Endothelial cell of umbilical vein (primary cell): ENCODE measurements at regions not wholly inside any gene's neighbourhood (a gene's known extent, or its start where the extent isn't known, plus 50 kb on each side); places are given as distances from the start of the nearest gene placed in this dataset.
A peak's percentile ranks its signal among the peaks of the same experiment; 100 is the strongest.

Experiments used
- BruUV-seq: library from RNA; stranded (reverse); fragments of 400-500 nt; replicated peaks from 2 replicates; lab custom pipeline; 2021; lab: Mats Ljungman, UMichigan
- CTCF ChIA-PET: fragments of 300-600, 350-600 bp; sonication (Branson Sonifier 250); formaldehyde crosslinking; loops from one replicate; lab custom pipeline; 2021; ENCODE audit warnings: antibody characterized with exemption, inconsistent platforms; lab: Charles Lee
- POLR2A ChIA-PET: fragments of 300-600, 350-600 bp; sonication (Branson Sonifier 250); formaldehyde crosslinking; loops from one replicate; lab custom pipeline; 2021; ENCODE audit warnings: antibody characterized with exemption, inconsistent platforms; lab: Charles Lee
- DNase-seq: peaks from one replicate; pipeline ENCODE4 v3.0.0-alpha.2; 2011; ENCODE audit warnings: low read depth, low spot score
- FAIRE-seq: peaks from 2 replicates; lab custom pipeline; 2011; peaks lifted over from hg19 to GRCh38; lab: Jason Lieb, UNC
- H2AFZ ChIP-seq: 2 replicates; pipeline ENCODE4 v1.6.0; 2012; ENCODE audit warnings: low read depth, low read length, control low read depth, inconsistent platforms
- H3K27ac ChIP-seq: 2 replicates; pipeline ENCODE4 v1.5.1; 2011; ENCODE audit warnings: low read depth, mild to moderate bottlenecking, control low read depth, low read length, moderate library complexity; ENCODE audit not compliant: insufficient read depth
- H3K27me3 ChIP-seq, 2 experiments: 2 replicates each; pipeline versions ENCODE4 v1.6.0 to v1.6.1; 2011; ENCODE audit warnings: low read length in 2 of 2, mixed read lengths in 1 of 2; ENCODE audit not compliant: control insufficient read depth in 2 of 2, insufficient read depth in 2 of 2
- H3K36me3 ChIP-seq, 2 experiments: 2 replicates in 1 of 2; 3 replicates in 1 of 2; pipeline ENCODE4 v1.5.1; 2011; ENCODE audit warnings: low read length in 2 of 2, mild to moderate bottlenecking in 1 of 2, moderate library complexity in 1 of 2; ENCODE audit not compliant: control insufficient read depth in 2 of 2, insufficient read depth in 2 of 2; ENCODE audit errors: extremely low read depth in 1 of 2
- H3K4me1 ChIP-seq: 3 replicates; pipeline ENCODE4 v1.5.1; 2011; ENCODE audit warnings: mild to moderate bottlenecking, low read length; ENCODE audit not compliant: control insufficient read depth, insufficient read depth; ENCODE audit errors: extremely low read depth
- H3K4me2 ChIP-seq: 2 replicates; pipeline ENCODE4 v1.6.1; 2011; ENCODE audit warnings: low read length, control low read depth, mixed read lengths; ENCODE audit not compliant: insufficient read depth
- H3K4me3 ChIP-seq, 3 experiments: fragments of 200-600 bp in 1 of 3; sonication (generic), shearing (Covaris generic) in 1 of 3; replicated peaks in 1 of 3; 2 replicates each; pipeline ENCODE4 v1.5.1; 2011 to 2016; ENCODE audit warnings: control low read depth in 3 of 3, low read length in 3 of 3, mild to moderate bottlenecking in 2 of 3, inconsistent platforms in 1 of 3, low read depth in 1 of 3, moderate library complexity in 1 of 3; ENCODE audit not compliant: insufficient read depth in 1 of 3
- H3K79me2 ChIP-seq: 2 replicates; pipeline ENCODE4 v1.6.0; 2012; ENCODE audit warnings: low read length, inconsistent platforms; ENCODE audit not compliant: control insufficient read depth, insufficient read depth
- H3K9ac ChIP-seq: replicated peaks from 2 replicates; pipeline ENCODE3; 2011; ENCODE audit warnings: low read length, control low read depth; ENCODE audit not compliant: insufficient read depth; ENCODE audit errors: extremely low read depth
- H3K9me1 ChIP-seq: replicated peaks from 3 replicates; pipeline ENCODE4 v1.6.0; 2011; ENCODE audit warnings: mild to moderate bottlenecking, low read length; ENCODE audit not compliant: control insufficient read depth, insufficient read depth; ENCODE audit errors: extremely low read depth
- H3K9me3 ChIP-seq: replicated peaks from 2 replicates; pipeline ENCODE4 v1.5.1; 2012; ENCODE audit warnings: low read length, inconsistent platforms; ENCODE audit not compliant: control insufficient read depth, insufficient read depth
- H4K20me1 ChIP-seq: replicated peaks from 2 replicates; pipeline ENCODE3; 2011; ENCODE audit warnings: mild to moderate bottlenecking, low read length; ENCODE audit not compliant: control insufficient read depth, insufficient read depth; ENCODE audit errors: extremely low read depth
- EZH2 ChIP-seq: IDR thresholded peaks from 2 replicates; pipeline ENCODE4 v1.6.1; 2012; ENCODE audit warnings: borderline replicate concordance, low read depth, mild to moderate bottlenecking, moderate library complexity, low read length, inconsistent platforms; ENCODE audit not compliant: severe bottlenecking
- JUN ChIP-seq: IDR thresholded peaks from 2 replicates; pipeline ENCODE4 v1.6.1; 2011; ENCODE audit warnings: borderline replicate concordance, low read depth; ENCODE audit not compliant: insufficient read length, insufficient read depth
- MYC ChIP-seq: IDR thresholded peaks from one replicate; pipeline ENCODE4 v1.6.1; 2011; ENCODE audit warnings: mild to moderate bottlenecking, low read depth, low read length
- POLR2A ChIP-seq: IDR thresholded peaks from 2 replicates; pipeline ENCODE4 v1.6.1; 2012; ENCODE audit warnings: low read depth, mild to moderate bottlenecking, control low read depth, low read length
- POLR2AphosphoS5 ChIP-seq: IDR thresholded peaks from 2 replicates; pipeline ENCODE4 v1.6.1; 2012; ENCODE audit warnings: low read depth, mild to moderate bottlenecking, control low read depth, low read length, moderate library complexity; ENCODE audit not compliant: insufficient read depth
- dilution Hi-C: fragments of 300-500 bp; cut with MboI; formaldehyde crosslinking; loops from one replicate; pipeline ENCODE4 v1.15.0; 2019; ENCODE audit warnings: low sequenced_read_pairs; ENCODE audit not compliant: extremely low pct_ligation_motif_present
- intact Hi-C: fragments of 100-400 bp; cut with micrococcal nuclease; formaldehyde crosslinking; loops from one replicate; pipeline ENCODE4 v1.10.0; 2022
- TF ChIP-seq, protein P1 (sequence below), 2 donors: IDR thresholded peaks; 1 replicate in 1 of 2; 2 replicates in 1 of 2; pipeline ENCODE4 v1.5.1; 2011; ENCODE audit warnings: low read length in 2 of 2, mild to moderate bottlenecking in 2 of 2, moderate library complexity in 2 of 2, control low read depth in 1 of 2, inconsistent platforms in 1 of 2, low read depth in 1 of 2; ENCODE audit not compliant: insufficient read depth in 1 of 2; ENCODE audit errors: extremely low read depth in 1 of 2
- TF ChIP-seq, protein P2 (sequence below): IDR thresholded peaks from 2 replicates; pipeline ENCODE4 v1.6.1; 2011; ENCODE audit not compliant: insufficient read depth, insufficient read length

DNA sequence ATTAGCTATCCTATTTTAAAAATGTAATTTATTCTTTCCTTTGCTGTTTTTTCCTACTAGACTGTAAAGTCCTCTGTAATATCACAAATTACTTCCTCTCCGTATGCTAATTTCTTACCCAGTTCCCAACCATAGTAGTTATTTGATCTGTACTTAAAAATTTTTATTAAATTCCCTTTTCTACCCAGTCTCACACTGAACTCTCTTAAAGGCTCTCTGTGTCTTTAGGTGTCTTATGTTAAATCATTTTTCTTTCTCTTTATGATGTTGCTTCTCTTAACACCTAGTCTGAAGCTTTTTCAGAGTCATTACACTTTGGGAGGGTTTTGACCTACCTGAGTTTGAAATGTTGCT is 378.6 kb downstream of the NSUN3 start:
- H3K4me1 ChIP-seq, result peaks cover 22% of the 10 kb centered on the region
- no peaks in the 10 kb centered on the region for H3K27me3 ChIP-seq
- FAIRE-seq (no peak), DNase-seq (no peak)
- H3K36me3 ChIP-seq, result no peaks in the 10 kb centered on the region
- dilution Hi-C loops (no loop called here), intact Hi-C loops (no loop called here)
- peak overlapping the region; percentile 88 for H3K27ac ChIP-seq
- TF ChIP-seq JUN (no peak), POLR2AphosphoS5 (no peak), EZH2 (no peak), MYC (no peak), POLR2A (no peak)
- TF ChIP-seq, protein P1, sequence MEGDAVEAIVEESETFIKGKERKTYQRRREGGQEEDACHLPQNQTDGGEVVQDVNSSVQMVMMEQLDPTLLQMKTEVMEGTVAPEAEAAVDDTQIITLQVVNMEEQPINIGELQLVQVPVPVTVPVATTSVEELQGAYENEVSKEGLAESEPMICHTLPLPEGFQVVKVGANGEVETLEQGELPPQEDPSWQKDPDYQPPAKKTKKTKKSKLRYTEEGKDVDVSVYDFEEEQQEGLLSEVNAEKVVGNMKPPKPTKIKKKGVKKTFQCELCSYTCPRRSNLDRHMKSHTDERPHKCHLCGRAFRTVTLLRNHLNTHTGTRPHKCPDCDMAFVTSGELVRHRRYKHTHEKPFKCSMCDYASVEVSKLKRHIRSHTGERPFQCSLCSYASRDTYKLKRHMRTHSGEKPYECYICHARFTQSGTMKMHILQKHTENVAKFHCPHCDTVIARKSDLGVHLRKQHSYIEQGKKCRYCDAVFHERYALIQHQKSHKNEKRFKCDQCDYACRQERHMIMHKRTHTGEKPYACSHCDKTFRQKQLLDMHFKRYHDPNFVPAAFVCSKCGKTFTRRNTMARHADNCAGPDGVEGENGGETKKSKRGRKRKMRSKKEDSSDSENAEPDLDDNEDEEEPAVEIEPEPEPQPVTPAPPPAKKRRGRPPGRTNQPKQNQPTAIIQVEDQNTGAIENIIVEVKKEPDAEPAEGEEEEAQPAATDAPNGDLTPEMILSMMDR (IDR thresholded peaks at IDR 0.05; ENCODE audit: extremely low read depth in 1 of 2, insufficient read depth in 1 of 2, low read depth in 1 of 2, low read length in 2 of 2), result no peak
- TF ChIP-seq, protein P2, sequence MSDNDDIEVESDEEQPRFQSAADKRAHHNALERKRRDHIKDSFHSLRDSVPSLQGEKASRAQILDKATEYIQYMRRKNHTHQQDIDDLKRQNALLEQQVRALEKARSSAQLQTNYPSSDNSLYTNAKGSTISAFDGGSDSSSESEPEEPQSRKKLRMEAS, result no peak
- H2AFZ ChIP-seq, result peak overlapping the region; percentile 37
- TSS peak; percentile 98 for BruUV-seq
- peak overlapping the region; percentile 67 for H3K9ac ChIP-seq
- H3K79me2 ChIP-seq, result no peaks in the 10 kb centered on the region
- CTCF ChIA-PET, result no interaction called here
- H3K4me3 ChIP-seq, result no peak overlapping the region
- H3K9me3 ChIP-seq, result no peaks in the 10 kb centered on the region
- POLR2A ChIA-PET, result no interaction called here
- peak overlapping the region; percentile 63 for H3K4me2 ChIP-seq
- no peaks in the 10 kb centered on the region for H3K9me1 ChIP-seq
- no peaks in the 10 kb centered on the region for H4K20me1 ChIP-seq
